Gastrocnemius medialis (tissue), 4 donors: ENCODE measurements at regions not wholly inside any gene's neighbourhood (a gene's known extent, or its start where the extent isn't known, plus 50 kb on each side); places are given as distances from the start of the nearest gene placed in this dataset.

Experiments
- ATAC-seq, 2 donors: fragments of 150-250 bp; one replicate each; pipeline ENCODE4 v1.9.1; 2016
- DNase-seq, 2 donors: peaks; one replicate each; pipeline ENCODE4 v3.0.0-alpha.2; 2019
- H3K27ac ChIP-seq, 4 donors: fragments of 200-600 bp; sonication (generic); 1 replicate in 1 of 4; 2 replicates in 3 of 4; pipeline ENCODE4 v1.5.1; 2016 to 2018; ENCODE audit warnings: mild to moderate bottlenecking in 2 of 4, moderate library complexity in 1 of 4
- H3K27me3 ChIP-seq, 3 donors: fragments of 200-600 bp; sonication (generic) in 2 of 3; 1 replicate in 1 of 3; 2 replicates in 2 of 3; pipeline versions ENCODE4 v1.5.1 to v1.6.0; 2016 to 2019; ENCODE audit warnings: mild to moderate bottlenecking in 1 of 3, moderate library complexity in 1 of 3
- H3K36me3 ChIP-seq, 2 donors: fragments of 200-600 bp; sonication (generic) in 1 of 2; one replicate each; pipeline ENCODE4 v1.5.1; 2017 to 2018
- H3K4me1 ChIP-seq, 2 donors: fragments of 200-600 bp; sonication (generic) in 1 of 2; one replicate each; pipeline ENCODE4 v1.5.1; 2016 to 2017; ENCODE audit warnings: mild to moderate bottlenecking in 2 of 2
- H3K4me3 ChIP-seq, 4 donors: fragments of 200-600 bp; sonication (generic) in 3 of 4; 1 replicate in 1 of 4; 2 replicates in 3 of 4; pipeline ENCODE4 v1.5.1; 2016 to 2019; ENCODE audit warnings: mild to moderate bottlenecking in 2 of 4
- H3K9me3 ChIP-seq, 3 donors: fragments of 200-600 bp; sonication (generic) in 2 of 3; 1 replicate in 1 of 3; 2 replicates in 2 of 3; pipeline ENCODE4 v1.5.1; 2016 to 2019
- CTCF ChIP-seq, 5 experiments: fragments of 450-650 bp in 3 of 5; fragments of 200-600 bp in 2 of 5; sonication (generic) in 2 of 5; IDR thresholded peaks in 4 of 5; conservative IDR thresholded peaks in 1 of 5; 1 replicate in 4 of 5; 2 replicates in 1 of 5; pipeline ENCODE4 v1.5.1; 2016 to 2019; ENCODE audit warnings: antibody characterized with exemption in 5 of 5, mild to moderate bottlenecking in 3 of 5, moderate library complexity in 3 of 5
- POLR2A ChIP-seq, 2 donors: fragments of 450-650 bp; IDR thresholded peaks; one replicate each; pipeline ENCODE4 v1.6.1; 2017; ENCODE audit warnings: antibody characterized with exemption in 2 of 2, mild to moderate bottlenecking in 2 of 2, moderate library complexity in 2 of 2
- in situ Hi-C, 4 donors: fragments of 200-750 bp; cut with MboI; loops; one replicate each; pipeline versions ENCODE4 v1.15.0 to v1.8.0; 2017; ENCODE audit warnings: low sequenced_read_pairs in 4 of 4
- intact Hi-C: fragments of 100-400 bp; cut with DNase I; formaldehyde crosslinking; loops from one replicate; pipeline ENCODE4 v1.15.1; 2023; ENCODE audit warnings: low total_unique reads

GRCh38 chr14:87667659-87668058, 325.3 kb downstream of the GALC start:
- no peak for TF ChIP-seq POLR2A (IDR thresholded peaks at IDR 0.05)
- TF ChIP-seq CTCF (IDR thresholded peaks at IDR 0.05 in 4 of 5, conservative IDR thresholded peaks at IDR 0.05 in 1 of 5): no peak
- Histone ChIP-seq H3K27ac (no peak overlapping the region), H3K27me3 (no peaks in the 10 kb centered on the region), H3K36me3 (no peaks in the 10 kb centered on the region), H3K4me1 (no peaks in the 10 kb centered on the region), H3K4me3 (no peak overlapping the region), H3K9me3 (no peaks in the 10 kb centered on the region)
- no peak for ATAC-seq
- in situ Hi-C loops (no loop called here), intact Hi-C loops (no loop called here)
- no peak for DNase-seq

- H3K4me1 ChIP-seq: no peaks in the 10 kb centered on the region
- no peak for ATAC-seq
- in situ Hi-C loops: no loop called here
- no peak for DNase-seq
- H3K9me3 ChIP-seq: no peaks in the 10 kb centered on the region
- intact Hi-C loops: no loop called here
- no peaks in the 10 kb centered on the region for H3K27me3 ChIP-seq
- H3K4me3 ChIP-seq: no peak overlapping the region
- TF ChIP-seq CTCF (IDR thresholded peaks at IDR 0.05 in 4 of 5, conservative IDR thresholded peaks at IDR 0.05 in 1 of 5) (no peak), POLR2A (IDR thresholded peaks at IDR 0.05) (no peak)
- H3K36me3 ChIP-seq: no peaks in the 10 kb centered on the region
- H3K27ac ChIP-seq: no peak overlapping the region
Measured at GRCh38 chr14:87656315-87656714, 336.7 kb downstream of the GALC start.

GRCh38 chr14:87652278-87652677, 340.7 kb downstream of the GALC start:
- in situ Hi-C loops (no loop called here), intact Hi-C loops (no loop called here)
- TF ChIP-seq POLR2A (IDR thresholded peaks at IDR 0.05): no peak
- TF ChIP-seq CTCF (IDR thresholded peaks at IDR 0.05 in 4 of 5, conservative IDR thresholded peaks at IDR 0.05 in 1 of 5): no peak
- Histone ChIP-seq H3K27ac (no peak overlapping the region), H3K36me3 (no peaks in the 10 kb centered on the region), H3K4me3 (no peak overlapping the region), H3K9me3 (no peaks in the 10 kb centered on the region), H3K27me3 (no peaks in the 10 kb centered on the region), H3K4me1 (no peaks in the 10 kb centered on the region)
- DNase-seq: no peak
- no peak for ATAC-seq

GRCh38 chr14:87644689-87645088, 348.3 kb downstream of the GALC start:
- no peak for DNase-seq
- in situ Hi-C loops (no loop called here), intact Hi-C loops (no loop called here)
- Histone ChIP-seq H3K9me3 (no peaks in the 10 kb centered on the region), H3K27ac (no peak overlapping the region), H3K27me3 (no peaks in the 10 kb centered on the region), H3K4me1 (no peaks in the 10 kb centered on the region), H3K4me3 (no peak overlapping the region), H3K36me3 (no peaks in the 10 kb centered on the region)
- TF ChIP-seq POLR2A (IDR thresholded peaks at IDR 0.05) (no peak), CTCF (IDR thresholded peaks at IDR 0.05 in 4 of 5, conservative IDR thresholded peaks at IDR 0.05 in 1 of 5) (no peak)
- ATAC-seq: no peak

GRCh38 chr14:87643005-87643404, 350.0 kb downstream of the GALC start:
- H3K27me3 ChIP-seq: no peaks in the 10 kb centered on the region
- H3K4me3 ChIP-seq: no peak overlapping the region
- no peak overlapping the region for H3K27ac ChIP-seq
- DNase-seq (no peak), ATAC-seq (no peak)
- intact Hi-C loops: no loop called here
- H3K4me1 ChIP-seq: no peaks in the 10 kb centered on the region
- no peak for TF ChIP-seq CTCF (IDR thresholded peaks at IDR 0.05 in 4 of 5, conservative IDR thresholded peaks at IDR 0.05 in 1 of 5)
- no peak for TF ChIP-seq POLR2A (IDR thresholded peaks at IDR 0.05)
- in situ Hi-C loops: no loop called here
- H3K9me3 ChIP-seq: no peaks in the 10 kb centered on the region
- no peaks in the 10 kb centered on the region for H3K36me3 ChIP-seq
